ENCODE measurements at regions not wholly inside any gene's neighbourhood (a gene's known extent, or its start where the extent isn't known, plus 50 kb on each side); places are given as distances from the start of the nearest gene placed in this dataset.

DNA sequence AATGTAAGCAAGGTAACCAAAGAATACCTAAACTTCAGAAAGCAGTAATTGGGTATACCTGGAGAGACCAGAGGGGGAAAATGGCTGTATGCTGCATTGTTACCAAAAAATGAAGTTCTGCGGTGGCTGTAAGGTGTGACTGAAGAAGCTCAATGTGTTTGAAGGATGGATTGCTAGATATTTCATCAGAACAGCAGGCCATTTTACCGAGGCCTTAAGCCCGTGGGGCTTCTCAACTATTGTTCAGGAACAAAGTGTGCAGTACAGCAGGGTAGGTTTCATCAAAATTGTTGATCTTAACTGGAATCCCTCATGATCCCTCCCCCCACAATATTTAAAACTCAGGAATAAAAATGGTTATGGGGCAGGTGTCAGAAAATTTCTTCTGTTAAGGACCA, 204.0 kb upstream of the GHITM start:
- Mint-ChIP-seq H3K27me3 (peaks cover 8% of the 10 kb centered on the region), H3K9me3 (no peaks in the 10 kb centered on the region), H3K27ac (no peak overlapping the region), H3K4me1 (ENCODE audit: low read depth) (no peaks in the 10 kb centered on the region), H3K4me3 (no peak overlapping the region), H3K36me3 (ENCODE audit: low read depth) (no peaks in the 10 kb centered on the region)
- intact Hi-C loops (cut with micrococcal nuclease): no loop called here

DNA sequence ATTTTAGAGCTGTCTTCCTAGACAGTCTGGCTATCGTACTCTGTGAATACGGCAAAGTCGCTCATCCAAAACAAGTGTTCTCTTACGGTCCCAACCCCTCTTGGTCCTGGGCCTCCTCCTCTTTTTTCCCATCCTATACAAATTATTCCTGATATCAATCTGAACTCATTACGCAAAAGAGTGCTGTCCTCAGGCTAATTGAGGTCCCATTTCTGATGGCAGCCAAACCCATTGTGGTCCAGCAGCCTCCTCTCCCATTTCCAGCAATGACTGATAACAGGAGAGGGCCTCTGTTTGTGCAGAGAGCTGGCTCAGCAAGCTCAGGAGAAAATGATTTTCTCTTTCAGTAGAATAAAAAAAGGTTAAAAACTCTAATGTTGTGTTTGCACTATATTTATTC, 203.4 kb upstream of the GHITM start:
- Mint-ChIP-seq H3K4me1 (ENCODE audit: low read depth) (no peaks in the 10 kb centered on the region), H3K36me3 (ENCODE audit: low read depth) (no peaks in the 10 kb centered on the region), H3K27me3 (peaks cover 10% of the 10 kb centered on the region), H3K4me3 (no peak overlapping the region), H3K27ac (no peak overlapping the region), H3K9me3 (no peaks in the 10 kb centered on the region)
- intact Hi-C loops (cut with micrococcal nuclease): no loop called here

DNA sequence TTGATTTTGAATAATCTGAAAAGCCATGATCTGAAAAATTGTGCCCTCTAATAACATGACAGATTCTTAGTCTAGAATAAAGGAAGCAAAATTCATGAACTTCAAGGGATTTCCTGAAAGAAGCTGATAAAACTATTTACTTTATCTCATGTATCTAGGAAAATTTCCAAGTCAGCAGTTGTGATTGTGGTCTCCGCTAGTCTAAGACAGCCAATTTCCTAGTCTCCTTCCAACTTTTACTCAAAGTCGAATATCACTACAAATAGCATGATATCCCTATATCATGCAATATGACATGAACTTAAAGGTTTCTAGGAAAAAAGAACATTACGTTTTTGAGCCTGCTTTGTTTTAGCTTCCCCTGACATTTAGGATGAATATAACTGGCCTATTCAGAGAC, 202.1 kb upstream of the GHITM start:
- Mint-ChIP-seq H3K4me3 (no peak overlapping the region), H3K27ac (no peak overlapping the region), H3K36me3 (ENCODE audit: low read depth) (no peaks in the 10 kb centered on the region), H3K9me3 (no peaks in the 10 kb centered on the region), H3K4me1 (ENCODE audit: low read depth) (no peaks in the 10 kb centered on the region), H3K27me3 (peaks cover 8% of the 10 kb centered on the region)
- intact Hi-C loops (cut with micrococcal nuclease): no loop called here

DNA sequence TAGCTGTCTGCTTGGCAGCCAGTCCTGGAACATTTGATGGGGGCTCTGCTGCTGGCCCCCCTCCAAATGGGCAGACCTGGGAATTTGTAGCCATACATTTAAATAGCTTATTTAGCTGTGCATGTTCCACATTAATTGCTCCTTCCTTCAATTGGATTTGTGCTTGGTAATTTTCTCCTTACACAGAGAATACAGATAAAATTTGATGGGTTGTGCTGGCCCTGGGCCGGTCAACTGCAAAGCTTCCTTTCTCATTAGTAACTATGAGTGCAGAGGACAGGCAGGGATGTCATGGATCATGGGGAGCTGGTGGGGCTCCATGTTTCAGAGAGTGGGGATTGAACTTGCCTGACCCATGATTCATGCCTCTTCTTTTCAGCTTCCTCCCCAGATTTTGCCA, 201.5 kb upstream of the GHITM start:
- no peaks in the 10 kb centered on the region for H3K36me3 Mint-ChIP-seq (ENCODE audit: low read depth)
- no peak overlapping the region for H3K27ac Mint-ChIP-seq
- peaks cover 8% of the 10 kb centered on the region for H3K27me3 Mint-ChIP-seq
- no peak overlapping the region for H3K4me3 Mint-ChIP-seq
- H3K4me1 Mint-ChIP-seq (ENCODE audit: low read depth): no peaks in the 10 kb centered on the region
- H3K9me3 Mint-ChIP-seq: no peaks in the 10 kb centered on the region
- intact Hi-C loops (cut with micrococcal nuclease): no loop called here

DNA sequence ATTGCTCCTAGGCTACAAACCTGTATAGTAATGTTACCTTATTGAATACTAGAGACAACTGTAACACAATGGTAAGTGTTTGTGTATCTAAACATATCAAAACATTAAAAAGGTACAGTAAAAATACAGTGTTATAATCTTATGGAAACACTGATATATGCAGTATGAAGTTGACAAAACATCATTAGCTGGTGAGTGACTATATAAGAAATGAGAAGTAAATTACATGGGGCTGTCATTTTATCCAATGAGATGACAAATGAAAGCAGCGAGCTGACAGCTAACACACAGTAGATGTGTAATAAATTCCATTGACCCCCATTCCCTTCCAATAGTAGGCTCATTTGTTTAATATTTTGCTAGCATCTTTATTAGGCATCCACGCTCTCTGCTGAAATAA, 198.1 kb upstream of the GHITM start:
- H3K4me1 Mint-ChIP-seq (ENCODE audit: low read depth): no peaks in the 10 kb centered on the region
- no peak overlapping the region for H3K4me3 Mint-ChIP-seq
- H3K9me3 Mint-ChIP-seq: no peaks in the 10 kb centered on the region
- no peaks in the 10 kb centered on the region for H3K36me3 Mint-ChIP-seq (ENCODE audit: low read depth)
- no peak overlapping the region for H3K27ac Mint-ChIP-seq
- intact Hi-C loops (cut with micrococcal nuclease): no loop called here
- peaks cover 8% of the 10 kb centered on the region for H3K27me3 Mint-ChIP-seq

DNA sequence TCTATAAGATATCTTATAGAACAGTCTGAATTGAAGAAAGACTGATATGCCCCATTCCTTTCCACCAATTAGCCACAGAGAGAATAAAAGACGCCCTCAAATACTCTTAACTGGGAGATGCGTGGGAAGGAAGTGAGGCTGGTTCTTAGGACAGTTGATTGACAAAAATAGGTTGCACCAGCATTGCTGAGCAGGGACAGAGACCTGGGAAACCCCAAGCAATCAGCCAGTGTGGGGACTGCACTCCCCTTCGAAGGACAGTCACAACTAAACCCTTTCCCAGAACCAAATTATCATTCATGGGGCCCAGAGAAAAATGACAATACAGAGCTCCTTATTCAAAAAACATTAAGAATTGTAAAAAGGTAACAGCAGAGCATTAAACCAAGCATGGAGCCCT, 196.9 kb upstream of the GHITM start:
- intact Hi-C loops (cut with micrococcal nuclease): no loop called here
- H3K4me3 Mint-ChIP-seq: no peak overlapping the region
- H3K27ac Mint-ChIP-seq: no peak overlapping the region
- no peaks in the 10 kb centered on the region for H3K36me3 Mint-ChIP-seq (ENCODE audit: low read depth)
- no peaks in the 10 kb centered on the region for H3K9me3 Mint-ChIP-seq
- H3K27me3 Mint-ChIP-seq: peaks cover 7% of the 10 kb centered on the region
- no peaks in the 10 kb centered on the region for H3K4me1 Mint-ChIP-seq (ENCODE audit: low read depth)

DNA sequence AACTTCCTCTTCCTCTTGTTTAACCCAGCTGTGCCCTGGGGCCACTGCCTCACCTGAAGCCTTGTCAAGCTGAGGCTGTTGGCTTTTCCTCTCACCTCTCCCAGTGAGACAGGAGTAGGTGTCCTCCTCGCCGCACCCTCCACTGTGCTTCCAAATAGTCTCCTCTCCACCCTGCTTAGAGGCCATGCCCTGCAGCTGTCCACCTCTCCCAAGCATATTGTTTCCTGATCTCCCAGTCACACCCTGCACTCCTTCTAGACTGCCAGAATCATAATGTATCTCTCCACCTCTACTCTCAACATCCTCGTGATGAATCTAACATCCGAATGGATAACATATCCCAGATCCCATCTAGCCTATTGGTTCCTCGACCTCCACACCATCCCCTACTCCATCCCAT, 196.3 kb upstream of the GHITM start:
- Mint-ChIP-seq H3K27ac (no peak overlapping the region), H3K36me3 (ENCODE audit: low read depth) (no peaks in the 10 kb centered on the region), H3K4me3 (no peak overlapping the region), H3K4me1 (ENCODE audit: low read depth) (no peaks in the 10 kb centered on the region), H3K9me3 (no peaks in the 10 kb centered on the region), H3K27me3 (peaks cover 3% of the 10 kb centered on the region)
- intact Hi-C loops (cut with micrococcal nuclease): no loop called here

DNA sequence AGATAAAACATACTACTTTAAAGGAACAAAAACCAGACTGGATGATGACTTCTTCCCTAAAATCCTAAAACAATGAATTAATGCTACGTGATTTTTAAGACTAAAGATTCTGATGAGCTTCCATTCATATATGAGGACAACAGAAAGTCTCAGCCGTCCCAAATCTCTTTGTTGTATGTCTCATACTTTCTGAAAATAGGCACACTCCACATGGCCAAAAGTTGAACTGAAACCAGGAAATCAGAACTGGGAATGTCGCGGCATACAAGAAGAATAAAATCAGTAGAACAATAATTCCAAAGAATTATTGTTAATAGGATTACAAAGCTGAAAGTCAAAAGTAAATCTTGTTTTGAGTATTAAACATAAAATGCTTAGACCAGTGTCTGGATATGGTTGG, 195.4 kb upstream of the GHITM start:
- intact Hi-C loops (cut with micrococcal nuclease): no loop called here

DNA sequence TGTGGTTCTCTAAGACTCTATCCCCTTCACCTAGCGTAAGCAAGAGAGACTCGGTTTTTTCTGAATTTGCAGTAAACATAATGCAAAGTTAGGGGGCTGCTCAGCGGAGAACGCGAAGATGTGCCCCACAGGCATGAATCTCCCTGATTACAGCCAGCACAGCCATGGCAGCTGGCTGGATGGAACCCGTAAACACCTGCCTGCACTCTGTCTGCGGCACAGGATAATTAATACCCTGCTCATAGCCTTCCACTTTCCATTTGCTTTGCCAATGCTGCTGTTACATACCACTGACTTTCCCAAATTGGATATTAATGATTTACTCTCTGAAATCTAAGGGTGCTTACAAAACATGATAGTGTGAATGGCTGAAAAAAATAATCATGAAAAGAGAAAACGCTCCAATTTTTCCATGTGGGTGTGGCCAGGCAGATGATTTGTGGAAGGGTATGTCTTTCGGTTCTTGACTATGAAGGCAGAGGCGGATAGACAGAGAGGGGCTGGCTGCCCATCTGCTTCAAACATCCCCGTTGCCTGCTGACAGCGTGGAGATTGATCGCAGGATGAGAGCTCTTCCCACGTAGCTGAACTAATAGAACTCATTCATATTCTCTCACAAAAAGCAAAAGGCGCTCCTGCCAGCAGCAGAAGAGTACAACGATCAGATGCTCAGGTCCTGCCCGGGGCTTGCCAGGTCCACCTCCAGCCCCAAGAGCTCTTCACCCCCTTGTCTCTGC, 193.2 kb upstream of the GHITM start:
- intact Hi-C loops (cut with micrococcal nuclease): no loop called here

More for the DNA sequence above, 195.4 kb upstream of the GHITM start:
- no peaks in the 10 kb centered on the region for H3K4me1 Mint-ChIP-seq (ENCODE audit: low read depth)
- H3K9me3 Mint-ChIP-seq: no peaks in the 10 kb centered on the region
- H3K4me3 Mint-ChIP-seq: no peak overlapping the region
- H3K27ac Mint-ChIP-seq: no peak overlapping the region
- peaks cover 2% of the 10 kb centered on the region for H3K27me3 Mint-ChIP-seq
- no peaks in the 10 kb centered on the region for H3K36me3 Mint-ChIP-seq (ENCODE audit: low read depth)

DNA sequence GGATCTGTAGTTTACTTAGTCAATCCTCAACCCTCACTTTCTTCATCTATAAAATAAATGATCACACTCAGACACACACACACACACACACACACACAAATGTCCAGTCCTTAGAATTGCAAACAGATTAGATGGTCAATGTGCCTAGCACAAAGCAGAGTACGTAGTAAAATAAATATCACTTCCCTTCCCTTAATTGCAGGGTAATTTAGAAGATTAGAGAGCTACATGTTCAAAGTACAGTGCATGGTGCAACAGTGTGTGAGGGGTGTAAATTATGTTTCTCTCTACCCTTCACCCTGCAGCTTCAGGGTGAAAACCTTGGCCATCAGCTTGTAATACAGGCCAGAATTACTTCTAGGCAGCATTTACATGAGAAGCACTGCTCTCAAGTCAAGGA, 187.0 kb upstream of the GHITM start:
- Mint-ChIP-seq H3K4me1 (ENCODE audit: low read depth) (peaks cover 6% of the 10 kb centered on the region), H3K4me3 (no peak overlapping the region), H3K27me3 (no peaks in the 10 kb centered on the region), H3K36me3 (ENCODE audit: low read depth) (no peaks in the 10 kb centered on the region), H3K9me3 (no peaks in the 10 kb centered on the region), H3K27ac (no peak overlapping the region)
- intact Hi-C loops (cut with micrococcal nuclease): no loop called here

More for the DNA sequence above, 193.2 kb upstream of the GHITM start:
- no peak overlapping the region for H3K4me3 Mint-ChIP-seq
- no peaks in the 10 kb centered on the region for H3K9me3 Mint-ChIP-seq
- H3K36me3 Mint-ChIP-seq (ENCODE audit: low read depth): no peaks in the 10 kb centered on the region
- no peaks in the 10 kb centered on the region for H3K27me3 Mint-ChIP-seq
- H3K4me1 Mint-ChIP-seq (ENCODE audit: low read depth): no peaks in the 10 kb centered on the region
- H3K27ac Mint-ChIP-seq: no peak overlapping the region

DNA sequence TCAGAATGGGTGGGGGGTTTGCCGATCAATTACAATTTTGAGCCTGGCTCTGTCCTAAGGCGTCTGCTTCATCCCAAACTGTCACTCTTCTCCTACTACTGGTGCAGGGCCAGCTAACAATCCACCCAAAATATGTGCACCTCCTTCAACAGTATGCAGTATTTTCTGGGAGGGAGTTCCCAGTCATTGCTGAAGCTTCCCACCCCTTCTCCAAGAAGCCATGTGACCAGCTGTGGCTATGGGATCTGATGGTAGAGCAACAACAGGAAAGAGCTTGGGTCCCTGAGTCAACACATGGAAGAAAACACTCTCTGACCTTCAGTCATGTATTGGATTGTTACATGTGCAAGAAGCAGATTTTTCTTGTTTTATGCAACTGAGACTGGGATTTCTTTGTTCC, 185.7 kb upstream of the GHITM start:
- H3K36me3 Mint-ChIP-seq (ENCODE audit: low read depth): no peaks in the 10 kb centered on the region
- no peak overlapping the region for H3K4me3 Mint-ChIP-seq
- no peaks in the 10 kb centered on the region for H3K9me3 Mint-ChIP-seq
- intact Hi-C loops (cut with micrococcal nuclease): no loop called here
- peaks cover 6% of the 10 kb centered on the region for H3K4me1 Mint-ChIP-seq (ENCODE audit: low read depth)
- no peak overlapping the region for H3K27ac Mint-ChIP-seq
- no peaks in the 10 kb centered on the region for H3K27me3 Mint-ChIP-seq

DNA sequence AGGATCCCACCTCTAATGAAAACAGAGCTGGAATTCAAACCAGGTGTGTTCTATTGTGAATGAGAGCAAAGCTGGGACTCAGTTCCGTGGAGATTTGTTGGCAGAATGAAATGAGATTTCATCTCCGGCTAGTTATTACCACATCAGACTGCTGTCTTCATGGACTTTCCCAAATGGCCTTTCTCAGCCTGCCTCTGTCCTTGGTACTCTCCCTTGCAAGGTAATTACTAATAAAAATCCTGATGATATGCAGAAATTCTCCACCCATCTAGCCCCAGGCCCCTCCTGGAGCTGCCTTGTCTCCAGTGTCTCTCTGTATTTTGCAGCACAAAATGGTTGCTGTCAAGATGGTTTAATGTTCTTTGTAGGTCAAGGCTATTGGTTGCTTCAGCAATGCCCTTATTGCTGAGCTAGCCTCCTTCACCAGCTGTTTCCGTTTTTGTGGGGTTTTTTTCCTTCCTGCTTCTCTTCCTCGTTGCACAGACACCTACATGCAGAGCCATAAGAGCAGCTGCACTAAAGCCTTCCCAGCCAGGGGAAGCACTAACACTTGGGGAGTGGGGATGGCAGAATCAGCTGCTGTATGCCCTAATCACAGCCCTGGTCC, 185.0 kb upstream of the GHITM start:
- no peak overlapping the region for H3K27ac Mint-ChIP-seq
- H3K4me3 Mint-ChIP-seq: no peak overlapping the region
- intact Hi-C loops (cut with micrococcal nuclease): no loop called here
- no peaks in the 10 kb centered on the region for H3K9me3 Mint-ChIP-seq
- peaks cover 6% of the 10 kb centered on the region for H3K4me1 Mint-ChIP-seq (ENCODE audit: low read depth)
- H3K36me3 Mint-ChIP-seq (ENCODE audit: low read depth): no peaks in the 10 kb centered on the region
- no peaks in the 10 kb centered on the region for H3K27me3 Mint-ChIP-seq

DNA sequence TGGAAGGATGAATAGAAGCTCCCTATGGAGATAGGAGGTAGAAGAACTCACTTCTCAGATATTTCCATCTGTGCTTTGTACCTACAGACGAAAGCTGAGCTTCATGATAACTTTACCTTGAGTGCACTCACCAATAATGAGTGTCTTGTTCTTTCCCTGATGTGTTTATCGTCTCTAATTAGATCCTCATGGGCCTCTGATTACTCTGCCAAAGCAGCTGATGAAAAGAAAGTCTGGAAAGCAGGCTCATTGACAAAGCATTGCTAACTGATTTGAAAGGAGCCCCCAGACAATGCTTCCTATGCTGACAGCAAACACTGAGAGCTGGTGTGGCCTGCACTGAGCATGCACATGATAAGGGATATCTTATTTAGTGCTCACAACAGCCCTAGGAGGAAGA, 183.9 kb upstream of the GHITM start:
- no peak overlapping the region for H3K4me3 Mint-ChIP-seq
- H3K4me1 Mint-ChIP-seq (ENCODE audit: low read depth): peaks cover 6% of the 10 kb centered on the region
- H3K9me3 Mint-ChIP-seq: no peaks in the 10 kb centered on the region
- intact Hi-C loops (cut with micrococcal nuclease): no loop called here
- no peaks in the 10 kb centered on the region for H3K27me3 Mint-ChIP-seq
- no peaks in the 10 kb centered on the region for H3K36me3 Mint-ChIP-seq (ENCODE audit: low read depth)
- H3K27ac Mint-ChIP-seq: no peak overlapping the region

DNA sequence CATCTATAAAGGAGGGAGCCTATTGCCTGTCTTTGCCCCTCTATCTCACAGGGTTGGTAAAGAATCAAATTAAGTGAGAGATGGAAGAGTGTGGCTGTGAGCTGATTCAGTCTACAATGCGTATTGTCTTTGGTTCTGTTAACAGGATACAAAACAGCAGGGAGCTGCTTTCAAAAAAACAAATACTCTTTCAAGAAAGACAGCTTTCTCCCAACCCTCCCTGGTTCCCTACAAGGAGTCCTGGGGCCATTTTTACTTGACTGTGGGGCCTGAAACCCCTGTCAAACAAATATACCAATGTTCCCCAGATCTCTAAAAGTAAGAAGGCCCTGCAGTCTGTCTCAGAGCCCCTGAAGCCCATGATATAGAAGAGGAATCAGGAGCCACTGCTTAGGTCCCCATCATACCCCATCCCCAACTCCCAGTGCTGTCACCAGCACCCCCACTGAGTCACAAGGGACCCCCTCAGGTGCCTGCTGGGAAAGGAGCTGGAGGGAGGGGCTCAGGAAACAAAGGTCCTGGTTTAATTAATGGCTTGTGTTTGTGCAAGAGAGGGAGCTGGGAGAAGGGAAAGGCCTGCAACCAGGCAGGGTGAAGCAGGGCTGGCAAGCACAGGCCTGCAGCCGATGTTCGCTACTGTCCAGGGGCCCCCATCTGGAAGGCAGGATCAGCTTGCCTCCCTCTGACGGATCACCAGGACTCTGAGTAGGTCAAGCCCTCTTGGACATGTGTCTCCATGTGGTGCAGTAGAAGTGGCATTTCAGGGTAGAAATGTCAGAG, 182.0 kb upstream of the GHITM start:
- H3K27me3 Mint-ChIP-seq: no peaks in the 10 kb centered on the region
- no peak overlapping the region for H3K27ac Mint-ChIP-seq
- no peaks in the 10 kb centered on the region for H3K9me3 Mint-ChIP-seq
- intact Hi-C loops (cut with micrococcal nuclease): no loop called here
- H3K4me1 Mint-ChIP-seq (ENCODE audit: low read depth): peaks cover 6% of the 10 kb centered on the region
- no peaks in the 10 kb centered on the region for H3K36me3 Mint-ChIP-seq (ENCODE audit: low read depth)
- no peak overlapping the region for H3K4me3 Mint-ChIP-seq
